Spinal cord (tissue), 9 donors: ENCODE measurements at regions not wholly inside any gene's neighbourhood (a gene's known extent, or its start where the extent isn't known, plus 50 kb on each side); places are given as distances from the start of the nearest gene placed in this dataset.

Experiments
- DNase-seq, 6 donors: peaks; one replicate each; pipeline versions ENCODE4 v3.0.0 to v3.0.0-alpha.2; 2013 to 2015; ENCODE audit warnings: low spot score in 6 of 6, low read depth in 4 of 6
- H3K27ac ChIP-seq: one replicate; pipeline ENCODE4 v1.5.1; 2013; ENCODE audit warnings: low read depth, low read length, control low read depth
- H3K27me3 ChIP-seq: one replicate; pipeline ENCODE4 v1.6.1; 2013; ENCODE audit warnings: low read length; ENCODE audit not compliant: control insufficient read depth, insufficient read depth
- H3K36me3 ChIP-seq: one replicate; pipeline ENCODE4 v1.6.1; 2013; ENCODE audit warnings: low read length; ENCODE audit not compliant: control insufficient read depth, insufficient read depth
- H3K4me1 ChIP-seq: one replicate; pipeline ENCODE4 v1.6.1; 2013; ENCODE audit warnings: low read length; ENCODE audit not compliant: control insufficient read depth, insufficient read depth
- H3K4me3 ChIP-seq: one replicate; pipeline ENCODE4 v1.5.1; 2013; ENCODE audit warnings: low read depth, low read length, control low read depth
- H3K9me3 ChIP-seq: one replicate; pipeline ENCODE4 v1.6.1; 2013; ENCODE audit warnings: low read length; ENCODE audit not compliant: control insufficient read depth, insufficient read depth
- WGBS: methylation state at CpG from one replicate; pipeline ENCODE4 v1.1.5; 2013; ENCODE audit warnings: missing lambda C conversion rate; ENCODE audit not compliant: insufficient coverage; 5-methylcytosine and 5-hydroxymethylcytosine counted together
- donor health status: healthy.

DNA sequence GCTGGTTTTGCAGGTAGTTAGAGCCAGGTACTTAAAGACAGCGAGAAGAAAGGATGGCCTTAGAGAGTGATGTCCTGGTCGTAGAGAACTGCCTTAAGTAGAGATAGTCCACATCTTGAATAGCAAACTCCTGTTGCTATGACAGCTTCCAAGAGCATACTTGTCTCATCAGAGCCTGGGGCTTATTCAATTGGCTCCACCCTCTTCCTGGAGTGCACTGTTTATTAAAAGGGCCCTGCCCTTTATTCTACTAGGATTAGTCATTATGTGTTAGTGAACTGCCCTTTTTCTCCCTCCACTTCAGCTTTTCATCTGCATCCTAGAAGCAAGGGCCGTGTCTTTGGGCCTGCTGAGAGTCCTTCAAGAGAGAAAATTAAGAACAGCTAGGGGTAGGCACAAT, 94.5 kb upstream of the EOLA2 start:
- peak in 2 of 6 donors; percentile 2 to 10 for DNase-seq
- Histone ChIP-seq H3K9me3 (no peaks in the 10 kb centered on the region), H3K36me3 (no peaks in the 10 kb centered on the region), H3K27me3 (no peaks in the 10 kb centered on the region), H3K4me3 (no peak overlapping the region), H3K4me1 (no peaks in the 10 kb centered on the region), H3K27ac (no peak overlapping the region)
- no CpG with 5 or more reads among the region's 3 CpGs for WGBS

DNA sequence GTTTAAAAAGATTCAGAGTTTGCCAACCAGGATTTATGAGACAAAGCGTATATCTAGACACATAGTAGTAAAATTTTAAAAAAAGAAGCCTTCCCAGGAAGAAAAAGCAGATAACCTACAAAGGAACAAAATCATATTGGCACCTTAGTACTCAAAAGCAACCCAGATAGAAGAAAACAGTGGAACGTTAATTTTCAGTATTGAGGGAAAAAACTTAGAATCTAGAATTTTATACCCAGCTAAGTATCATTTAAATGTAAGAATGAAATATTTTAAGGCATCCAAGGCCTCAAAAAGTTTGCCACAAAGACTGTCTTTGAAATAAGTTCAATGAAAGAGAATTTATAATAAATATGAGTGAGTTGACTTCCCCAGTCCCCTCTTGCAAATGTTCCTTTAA, 96.5 kb upstream of the EOLA2 start:
- Histone ChIP-seq H3K27ac (no peak overlapping the region), H3K4me3 (no peak overlapping the region), H3K9me3 (no peaks in the 10 kb centered on the region), H3K27me3 (no peaks in the 10 kb centered on the region), H3K36me3 (no peaks in the 10 kb centered on the region), H3K4me1 (no peaks in the 10 kb centered on the region)
- no CpG with 5 or more reads among the region's 2 CpGs for WGBS
- DNase-seq, result no peak

DNA sequence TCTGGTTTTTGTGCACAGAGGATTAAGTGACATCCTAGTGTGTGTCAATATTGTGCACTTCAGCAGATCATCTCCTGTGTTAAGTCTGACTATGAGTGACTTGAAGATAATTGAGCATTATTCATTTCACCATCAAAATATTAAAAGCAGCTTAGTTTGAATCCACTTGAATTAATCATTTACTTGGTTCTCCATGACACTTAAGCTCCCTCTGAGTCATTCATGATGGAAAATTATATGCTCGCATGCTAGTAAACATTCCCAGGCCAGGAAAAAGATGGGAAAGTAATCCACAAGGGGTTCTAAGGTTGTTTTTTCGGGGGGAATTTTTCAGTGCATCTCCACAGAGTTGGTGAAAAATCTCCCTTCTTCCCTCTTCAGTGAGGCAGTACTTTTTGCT, 97.2 kb upstream of the EOLA2 start:
- Histone ChIP-seq H3K27ac (no peak overlapping the region), H3K36me3 (no peaks in the 10 kb centered on the region), H3K4me3 (no peak overlapping the region), H3K9me3 (no peaks in the 10 kb centered on the region), H3K27me3 (no peaks in the 10 kb centered on the region), H3K4me1 (no peaks in the 10 kb centered on the region)
- no peak for DNase-seq
- WGBS, result 0% methylated on average over 1 of the region's 2 CpGs

DNA sequence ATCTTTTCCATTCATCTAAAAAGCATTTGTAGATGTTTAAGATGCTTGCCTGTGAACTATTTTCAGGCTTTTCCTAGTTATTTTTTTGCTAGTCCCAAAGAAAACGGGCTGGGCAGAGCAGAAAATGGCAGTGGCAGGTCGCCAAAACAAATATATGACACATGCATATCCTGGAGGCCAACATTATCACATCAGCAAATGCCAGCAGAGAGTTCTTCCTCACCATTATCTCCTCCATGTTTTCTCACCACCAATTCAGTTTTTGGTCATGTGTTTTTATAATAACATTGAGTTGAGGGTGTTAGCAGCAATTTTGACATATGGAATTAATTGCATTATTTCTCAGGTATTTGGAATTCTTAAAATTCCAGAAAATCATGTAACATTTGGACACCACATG, 97.9 kb upstream of the EOLA2 start:
- H3K4me3 ChIP-seq, result no peak overlapping the region
- H3K4me1 ChIP-seq, result no peaks in the 10 kb centered on the region
- no peak for DNase-seq
- H3K36me3 ChIP-seq, result no peaks in the 10 kb centered on the region
- H3K27me3 ChIP-seq, result no peaks in the 10 kb centered on the region
- H3K27ac ChIP-seq, result no peak overlapping the region
- 31% methylated on average over 2 of the region's 2 CpGs for WGBS
- no peaks in the 10 kb centered on the region for H3K9me3 ChIP-seq

DNA sequence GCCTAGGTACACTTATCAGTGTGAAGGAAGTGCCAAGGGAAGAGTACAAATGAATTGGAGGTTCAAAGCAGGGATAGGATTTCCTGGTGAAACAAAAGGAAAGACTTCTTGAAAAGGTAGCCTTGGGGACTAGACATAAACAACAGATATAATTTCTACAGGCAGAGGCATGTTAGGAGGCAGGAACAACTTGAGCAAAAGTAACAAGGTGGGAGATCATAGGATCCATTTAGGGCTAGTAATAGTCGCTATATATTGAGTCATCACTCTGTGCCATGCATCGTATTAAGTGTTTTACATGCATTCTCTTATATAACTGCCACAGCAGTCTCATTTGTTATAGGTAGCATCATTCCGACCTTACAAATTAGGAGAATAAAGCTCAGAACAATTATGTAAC, 98.3 kb upstream of the EOLA2 start:
- no CpG with 5 or more reads among the region's 3 CpGs for WGBS
- H3K36me3 ChIP-seq, result no peaks in the 10 kb centered on the region
- H3K9me3 ChIP-seq, result no peaks in the 10 kb centered on the region
- no peaks in the 10 kb centered on the region for H3K27me3 ChIP-seq
- DNase-seq, result no peak
- no peak overlapping the region for H3K27ac ChIP-seq
- H3K4me3 ChIP-seq, result no peak overlapping the region
- H3K4me1 ChIP-seq, result no peaks in the 10 kb centered on the region

DNA sequence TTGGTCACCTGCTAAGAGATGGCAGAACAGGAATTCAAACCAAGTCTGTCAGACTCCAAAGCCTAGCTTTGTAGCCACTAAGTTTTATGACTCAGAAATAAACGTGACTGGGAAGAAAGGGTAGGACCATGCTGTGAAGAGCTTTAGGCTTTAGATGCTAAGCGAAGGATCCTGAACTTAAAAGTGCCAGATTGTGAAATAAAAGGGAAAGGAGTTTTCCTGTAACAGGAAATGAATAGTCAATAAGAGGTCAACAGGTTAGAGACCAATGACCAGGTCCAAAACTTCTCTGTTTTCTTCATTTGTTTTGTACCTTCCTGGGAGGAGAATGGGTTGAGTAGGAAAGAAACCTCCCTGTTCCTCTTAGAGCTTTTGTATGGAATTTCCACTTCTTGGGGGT, 98.8 kb upstream of the EOLA2 start:
- no peak for DNase-seq
- 26% methylated on average over 2 of the region's 2 CpGs for WGBS
- Histone ChIP-seq H3K27me3 (no peaks in the 10 kb centered on the region), H3K27ac (no peak overlapping the region), H3K36me3 (no peaks in the 10 kb centered on the region), H3K4me3 (no peak overlapping the region), H3K9me3 (no peaks in the 10 kb centered on the region), H3K4me1 (no peaks in the 10 kb centered on the region)

DNA sequence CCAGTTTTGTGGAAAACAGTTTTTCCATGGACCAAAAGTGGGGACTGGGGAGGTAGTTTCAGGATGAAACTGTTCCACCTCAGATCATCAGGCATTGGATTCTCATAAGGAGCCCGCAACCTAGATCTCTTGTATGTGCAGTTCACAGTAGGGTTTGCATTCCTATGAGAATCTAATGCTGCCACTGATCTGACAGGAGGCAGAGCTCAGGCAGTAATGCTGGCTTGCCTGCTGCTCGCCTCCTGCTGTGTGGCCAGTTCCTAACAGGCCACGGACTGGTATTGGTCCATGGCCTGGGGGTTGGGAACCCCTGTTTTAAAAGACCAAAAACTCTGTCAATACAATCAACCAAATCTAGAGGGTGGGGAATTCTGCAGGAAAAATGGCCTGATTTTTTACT, 100.0 kb upstream of the EOLA2 start:
- DNase-seq, result no peak
- H3K27me3 ChIP-seq, result no peaks in the 10 kb centered on the region
- no peak overlapping the region for H3K27ac ChIP-seq
- no peak overlapping the region for H3K4me3 ChIP-seq
- no peaks in the 10 kb centered on the region for H3K36me3 ChIP-seq
- H3K9me3 ChIP-seq, result no peaks in the 10 kb centered on the region
- H3K4me1 ChIP-seq, result no peaks in the 10 kb centered on the region
- WGBS, result 80% methylated on average over 1 of the region's 3 CpGs

DNA sequence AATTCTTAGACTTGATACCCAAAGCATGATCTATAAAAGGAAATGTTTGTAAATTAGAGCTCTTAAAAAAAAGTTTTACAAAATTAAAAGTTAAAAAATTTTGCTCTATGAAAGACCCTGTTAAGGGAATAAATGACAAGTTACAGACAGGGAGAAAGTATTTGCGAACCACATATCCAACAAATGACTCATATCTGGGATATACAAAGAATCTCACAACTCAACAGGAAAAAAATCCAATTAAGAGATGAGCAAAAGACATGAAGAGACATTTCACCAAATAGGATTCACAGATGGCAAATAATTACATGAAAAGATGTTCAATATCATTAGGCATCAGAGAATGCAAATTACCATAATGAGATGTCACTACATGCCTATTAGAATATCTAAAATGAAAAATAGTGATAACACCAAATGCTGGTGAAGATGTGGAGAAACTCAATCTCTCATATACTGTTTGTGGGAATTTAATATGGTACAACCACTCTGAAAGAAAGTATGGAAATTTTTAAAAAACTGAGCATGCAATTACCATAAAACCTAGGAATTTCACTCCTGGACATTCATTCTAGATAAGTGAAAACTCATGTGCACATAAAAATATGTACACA, 100.8 kb upstream of the EOLA2 start:
- Histone ChIP-seq H3K27ac (no peak overlapping the region), H3K4me3 (no peak overlapping the region), H3K9me3 (no peaks in the 10 kb centered on the region), H3K36me3 (no peaks in the 10 kb centered on the region), H3K27me3 (no peaks in the 10 kb centered on the region), H3K4me1 (no peaks in the 10 kb centered on the region)
- no peak for DNase-seq
- no CpG with 5 or more reads among the region's 1 CpG for WGBS

DNA sequence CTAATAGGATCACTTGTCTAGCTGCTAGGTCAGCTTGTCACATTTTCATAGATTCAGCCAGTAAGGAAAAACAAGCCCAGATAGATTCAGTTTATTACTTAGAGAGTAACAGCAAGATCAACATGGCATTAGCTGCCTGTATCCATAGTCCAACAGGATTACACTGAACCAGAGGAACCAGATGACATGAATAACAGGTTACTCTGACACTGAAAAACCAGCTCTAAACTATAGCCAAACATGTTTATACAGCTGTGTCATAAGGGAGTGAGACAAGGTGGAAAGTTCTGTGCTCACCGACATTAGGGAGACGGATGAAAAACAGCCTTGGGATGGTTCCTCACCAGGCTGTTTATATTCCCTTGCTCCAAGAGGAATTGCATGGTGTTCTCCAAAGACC, 102.9 kb upstream of the EOLA2 start:
- DNase-seq, result no peak
- H3K4me1 ChIP-seq, result no peaks in the 10 kb centered on the region
- H3K4me3 ChIP-seq, result no peak overlapping the region
- H3K27ac ChIP-seq, result no peak overlapping the region
- WGBS, result no CpG with 5 or more reads among the region's 2 CpGs
- H3K36me3 ChIP-seq, result no peaks in the 10 kb centered on the region
- no peaks in the 10 kb centered on the region for H3K9me3 ChIP-seq
- no peaks in the 10 kb centered on the region for H3K27me3 ChIP-seq

DNA sequence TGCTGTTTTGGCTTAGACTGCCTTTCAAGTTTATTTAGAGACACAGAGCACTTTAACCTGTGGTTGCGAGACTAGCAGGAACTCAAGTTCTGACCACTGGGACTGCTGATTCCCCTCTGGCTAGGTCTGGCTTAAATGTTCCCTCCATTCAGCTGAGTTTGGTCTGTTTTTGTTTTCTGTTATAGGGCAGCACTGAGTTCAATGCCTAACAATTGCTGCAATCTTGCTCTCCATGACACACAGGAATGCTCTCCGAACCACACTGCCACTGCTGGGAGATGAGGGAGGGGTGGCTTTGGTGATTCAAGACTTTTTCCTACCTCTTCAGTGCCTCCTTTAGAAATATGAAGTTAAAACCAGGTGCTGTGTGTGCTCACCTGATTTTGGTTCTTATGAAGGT, 106.3 kb upstream of the EOLA2 start:
- no peaks in the 10 kb centered on the region for H3K4me1 ChIP-seq
- no peak overlapping the region for H3K4me3 ChIP-seq
- H3K9me3 ChIP-seq, result no peaks in the 10 kb centered on the region
- H3K36me3 ChIP-seq, result no peaks in the 10 kb centered on the region
- DNase-seq, result no peak
- H3K27me3 ChIP-seq, result no peaks in the 10 kb centered on the region
- no CpG with 5 or more reads among the region's 2 CpGs for WGBS
- no peak overlapping the region for H3K27ac ChIP-seq
